ENCODE measurements at regions not wholly inside any gene's neighbourhood (a gene's known extent, or its start where the extent isn't known, plus 50 kb on each side); places are given as distances from the start of the nearest gene placed in this dataset.

DNA sequence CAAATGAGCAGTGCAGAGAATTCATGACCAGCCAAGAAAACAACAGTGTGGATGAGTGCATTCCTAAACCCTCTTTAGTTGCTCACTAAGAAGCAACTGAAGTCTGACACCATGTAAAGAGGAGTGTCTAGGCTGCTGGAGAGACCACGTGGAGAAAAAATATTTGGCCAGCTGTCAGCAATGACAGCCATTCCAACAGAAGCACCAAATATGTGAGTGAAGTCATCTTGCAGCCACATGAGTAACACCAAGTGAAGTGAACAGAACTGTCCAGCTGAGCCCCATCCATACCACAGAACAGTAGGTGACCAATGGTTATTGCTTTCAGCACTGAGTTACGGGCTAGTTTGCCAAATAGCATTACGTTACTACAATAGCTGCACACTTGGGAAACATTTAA is 89.4 kb downstream of the TBXT start:
- Histone ChIP-seq H3K27me3 (ENCODE audit: low read depth, low read length) (no peaks in the 10 kb centered on the region), H3K4me3 (ENCODE audit: low read depth in 1 of 2, low read length in 2 of 2) (no peak overlapping the region), H3K9me3 (ENCODE audit: control insufficient read depth in 1 of 2, low read length in 2 of 2) (no peaks in the 10 kb centered on the region), H3K36me3 (ENCODE audit: control insufficient read depth in 1 of 2, insufficient read depth in 2 of 2, low read length in 2 of 2) (no peaks in the 10 kb centered on the region), H3K4me1 (ENCODE audit: control insufficient read depth in 1 of 2, insufficient read depth in 2 of 2, low read length in 2 of 2) (no peaks in the 10 kb centered on the region), H3K27ac (ENCODE audit: low read length) (no peak overlapping the region)

- H3K27me3 ChIP-seq (ENCODE audit: low read depth, low read length) = no peaks in the 10 kb centered on the region
- H3K4me1 ChIP-seq (ENCODE audit: control insufficient read depth in 1 of 2, insufficient read depth in 2 of 2, low read length in 2 of 2) = no peaks in the 10 kb centered on the region
- no peak overlapping the region for H3K27ac ChIP-seq (ENCODE audit: low read length)
- no peaks in the 10 kb centered on the region for H3K9me3 ChIP-seq (ENCODE audit: control insufficient read depth in 1 of 2, low read length in 2 of 2)
- no peak overlapping the region for H3K4me3 ChIP-seq (ENCODE audit: low read depth in 1 of 2, low read length in 2 of 2)
- H3K36me3 ChIP-seq (ENCODE audit: control insufficient read depth in 1 of 2, insufficient read depth in 2 of 2, low read length in 2 of 2) = no peaks in the 10 kb centered on the region
Measured at GRCh38 chr6:166076625-166077024, 91.0 kb downstream of the TBXT start.

DNA sequence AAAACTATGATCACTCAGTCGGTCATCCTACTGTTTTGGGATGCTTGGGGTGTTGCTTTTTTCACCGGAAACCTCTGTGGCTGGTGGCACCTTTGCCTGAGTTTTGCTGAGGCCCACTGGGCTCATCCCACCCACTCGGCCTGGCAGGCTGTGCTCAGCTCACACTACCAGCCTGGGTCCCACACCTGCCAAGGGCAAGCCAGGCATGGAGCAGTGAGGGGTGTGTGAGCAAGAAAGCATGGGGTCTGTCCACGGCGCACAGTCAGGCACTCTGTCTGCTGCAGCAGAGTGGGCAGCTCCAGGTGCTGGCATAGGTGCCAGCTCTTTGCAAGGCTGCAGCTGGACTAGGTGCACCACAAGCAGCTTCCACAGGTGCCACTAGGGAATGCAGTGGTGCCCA is 91.7 kb downstream of the TBXT start:
- no peaks in the 10 kb centered on the region for H3K4me1 ChIP-seq (ENCODE audit: control insufficient read depth in 1 of 2, insufficient read depth in 2 of 2, low read length in 2 of 2)
- H3K27me3 ChIP-seq (ENCODE audit: low read depth, low read length) = no peaks in the 10 kb centered on the region
- no peak overlapping the region for H3K4me3 ChIP-seq (ENCODE audit: low read depth in 1 of 2, low read length in 2 of 2)
- H3K36me3 ChIP-seq (ENCODE audit: control insufficient read depth in 1 of 2, insufficient read depth in 2 of 2, low read length in 2 of 2) = no peaks in the 10 kb centered on the region
- no peaks in the 10 kb centered on the region for H3K9me3 ChIP-seq (ENCODE audit: control insufficient read depth in 1 of 2, low read length in 2 of 2)
- H3K27ac ChIP-seq (ENCODE audit: low read length) = no peak overlapping the region

DNA sequence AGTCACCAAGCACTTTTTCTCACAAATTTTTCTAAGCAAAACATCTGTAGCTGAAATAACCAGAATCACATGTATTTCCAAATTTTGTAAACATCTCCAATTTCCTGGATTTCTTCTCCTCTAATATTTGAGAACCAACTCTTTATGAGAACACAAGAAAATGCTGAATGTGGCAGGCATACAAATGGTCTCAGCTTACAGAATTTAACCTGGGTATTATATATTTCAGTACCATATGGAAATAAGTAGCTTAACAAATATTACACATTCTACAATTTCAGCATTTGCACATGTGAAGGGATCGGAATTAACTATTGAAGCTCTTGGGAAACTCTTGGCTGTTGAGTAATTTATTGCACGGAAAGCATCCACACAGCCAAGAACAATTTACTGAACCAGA is 92.5 kb downstream of the TBXT start:
- Histone ChIP-seq H3K4me1 (ENCODE audit: control insufficient read depth in 1 of 2, insufficient read depth in 2 of 2, low read length in 2 of 2) (no peaks in the 10 kb centered on the region), H3K27ac (ENCODE audit: low read length) (no peak overlapping the region), H3K36me3 (ENCODE audit: control insufficient read depth in 1 of 2, insufficient read depth in 2 of 2, low read length in 2 of 2) (no peaks in the 10 kb centered on the region), H3K27me3 (ENCODE audit: low read depth, low read length) (no peaks in the 10 kb centered on the region), H3K9me3 (ENCODE audit: control insufficient read depth in 1 of 2, low read length in 2 of 2) (no peaks in the 10 kb centered on the region), H3K4me3 (ENCODE audit: low read depth in 1 of 2, low read length in 2 of 2) (no peak overlapping the region)

- Histone ChIP-seq H3K4me1 (ENCODE audit: control insufficient read depth in 1 of 2, insufficient read depth in 2 of 2, low read length in 2 of 2) (no peaks in the 10 kb centered on the region), H3K27me3 (ENCODE audit: low read depth, low read length) (no peaks in the 10 kb centered on the region), H3K4me3 (ENCODE audit: low read depth in 1 of 2, low read length in 2 of 2) (no peak overlapping the region), H3K9me3 (ENCODE audit: control insufficient read depth in 1 of 2, low read length in 2 of 2) (no peaks in the 10 kb centered on the region), H3K27ac (ENCODE audit: low read length) (no peak overlapping the region), H3K36me3 (ENCODE audit: control insufficient read depth in 1 of 2, insufficient read depth in 2 of 2, low read length in 2 of 2) (no peaks in the 10 kb centered on the region)
Measured at GRCh38 chr6:166073082-166073481, 94.6 kb downstream of the TBXT start.

DNA sequence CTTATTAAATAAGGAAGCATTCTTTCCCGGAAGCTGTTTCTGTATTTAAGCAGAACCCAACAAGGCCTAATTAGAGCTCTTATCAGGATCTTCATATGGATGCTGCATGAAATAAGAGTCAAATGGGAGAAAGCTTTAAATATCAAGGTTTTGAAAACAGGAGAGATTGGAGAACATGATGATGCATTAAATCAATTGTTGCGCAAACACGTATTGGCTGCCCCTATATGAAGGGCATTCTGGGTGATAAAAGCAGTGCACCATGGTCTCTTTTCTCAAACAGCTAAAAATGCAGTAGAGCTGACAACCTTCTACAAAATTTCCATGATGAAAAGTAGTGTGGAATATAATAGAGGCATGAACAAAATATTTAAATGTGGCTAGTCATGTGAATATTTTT is 98.9 kb downstream of the TBXT start:
- Histone ChIP-seq H3K4me3 (ENCODE audit: low read depth in 1 of 2, low read length in 2 of 2) (no peak overlapping the region), H3K4me1 (ENCODE audit: control insufficient read depth in 1 of 2, insufficient read depth in 2 of 2, low read length in 2 of 2) (no peaks in the 10 kb centered on the region), H3K27me3 (ENCODE audit: low read depth, low read length) (no peaks in the 10 kb centered on the region), H3K36me3 (ENCODE audit: control insufficient read depth in 1 of 2, insufficient read depth in 2 of 2, low read length in 2 of 2) (no peaks in the 10 kb centered on the region), H3K9me3 (ENCODE audit: control insufficient read depth in 1 of 2, low read length in 2 of 2) (no peaks in the 10 kb centered on the region), H3K27ac (ENCODE audit: low read length) (no peak overlapping the region)

DNA sequence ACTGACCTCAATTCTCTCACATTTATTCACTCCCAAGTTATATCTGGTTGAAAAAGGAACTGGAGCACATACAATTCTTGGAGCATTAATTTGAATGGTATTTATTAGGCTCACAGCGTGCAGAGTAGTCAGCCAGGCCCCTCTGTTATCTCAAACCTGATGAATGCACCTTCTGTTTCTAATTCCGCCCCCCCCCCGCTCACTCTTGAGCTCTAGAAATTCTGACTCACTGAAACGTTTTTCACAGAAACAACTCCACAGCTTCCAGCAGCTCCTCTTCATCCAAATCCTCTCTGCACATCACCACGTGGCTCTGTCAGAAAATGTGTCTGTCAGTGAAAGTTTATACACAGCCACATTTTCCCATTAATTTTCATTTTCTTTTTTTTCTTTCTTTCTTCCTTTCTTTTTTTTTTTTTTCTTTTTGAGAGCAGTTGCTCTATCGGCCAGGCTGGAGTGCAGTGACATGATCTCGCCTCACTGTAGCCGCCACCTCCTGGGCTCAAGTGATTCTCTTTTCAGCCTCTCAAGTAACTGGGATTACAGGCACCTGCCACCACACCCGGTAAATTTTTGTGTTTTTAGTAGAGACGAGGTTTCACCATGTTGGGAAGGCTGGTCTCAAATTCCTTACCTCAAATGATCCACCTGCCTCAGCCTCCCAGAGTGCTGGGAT is 109.4 kb downstream of the TBXT start:
- Histone ChIP-seq H3K27ac (ENCODE audit: low read length) (peak overlapping the region; percentile 36), H3K4me3 (ENCODE audit: low read depth in 1 of 2, low read length in 2 of 2) (no peak overlapping the region), H3K4me1 (ENCODE audit: control insufficient read depth in 1 of 2, insufficient read depth in 2 of 2, low read length in 2 of 2) (peaks cover 3 to 10% of the 10 kb centered on the region in 2 donors), H3K27me3 (ENCODE audit: low read depth, low read length) (no peaks in the 10 kb centered on the region), H3K9me3 (ENCODE audit: control insufficient read depth in 1 of 2, low read length in 2 of 2) (peaks cover 6 to 10% of the 10 kb centered on the region in 2 donors), H3K36me3 (ENCODE audit: control insufficient read depth in 1 of 2, insufficient read depth in 2 of 2, low read length in 2 of 2) (no peaks in the 10 kb centered on the region)

- H3K27ac ChIP-seq (ENCODE audit: low read length) = peak overlapping the region; percentile 36
- no peak overlapping the region for H3K4me3 ChIP-seq (ENCODE audit: low read depth in 1 of 2, low read length in 2 of 2)
- no peaks in the 10 kb centered on the region for H3K27me3 ChIP-seq (ENCODE audit: low read depth, low read length)
- H3K4me1 ChIP-seq (ENCODE audit: control insufficient read depth in 1 of 2, insufficient read depth in 2 of 2, low read length in 2 of 2) = peaks cover 3 to 10% of the 10 kb centered on the region in 2 donors
- H3K9me3 ChIP-seq (ENCODE audit: control insufficient read depth in 1 of 2, low read length in 2 of 2) = peaks cover 6 to 12% of the 10 kb centered on the region in 2 donors
- H3K36me3 ChIP-seq (ENCODE audit: control insufficient read depth in 1 of 2, insufficient read depth in 2 of 2, low read length in 2 of 2) = no peaks in the 10 kb centered on the region
Measured at GRCh38 chr6:166057431-166057830, 110.2 kb downstream of the TBXT start.

- Histone ChIP-seq H3K4me3 (ENCODE audit: low read depth in 1 of 2, low read length in 2 of 2) (no peak overlapping the region), H3K9me3 (ENCODE audit: control insufficient read depth in 1 of 2, low read length in 2 of 2) (peaks cover 6 to 12% of the 10 kb centered on the region in 2 donors), H3K27ac (ENCODE audit: low read length) (no peak overlapping the region), H3K36me3 (ENCODE audit: control insufficient read depth in 1 of 2, insufficient read depth in 2 of 2, low read length in 2 of 2) (no peaks in the 10 kb centered on the region), H3K4me1 (ENCODE audit: control insufficient read depth in 1 of 2, insufficient read depth in 2 of 2, low read length in 2 of 2) (peaks cover 3 to 10% of the 10 kb centered on the region in 2 donors), H3K27me3 (ENCODE audit: low read depth, low read length) (no peaks in the 10 kb centered on the region)
Measured at GRCh38 chr6:166056637-166057036, 111.0 kb downstream of the TBXT start.

DNA sequence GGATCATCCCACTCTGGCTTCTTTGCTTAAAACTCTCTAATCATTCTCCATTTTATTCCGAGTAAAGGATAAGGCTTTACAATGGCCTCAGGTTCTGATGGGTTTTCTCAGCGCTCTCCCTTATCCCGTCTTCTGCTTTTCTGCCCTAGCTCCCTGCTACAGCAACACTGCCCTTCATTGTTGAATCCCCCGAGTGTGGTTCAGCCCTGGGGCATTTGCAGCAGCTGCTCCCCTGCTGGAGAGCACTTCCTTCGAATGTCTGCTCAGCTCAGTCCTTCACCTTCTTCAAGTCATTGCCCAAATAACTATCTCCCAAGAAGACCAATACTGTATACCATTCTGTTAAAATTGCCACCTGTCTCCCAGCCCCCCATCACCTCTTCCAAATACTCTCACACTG is 111.8 kb downstream of the TBXT start:
- Histone ChIP-seq H3K9me3 (ENCODE audit: control insufficient read depth in 1 of 2, low read length in 2 of 2) (peaks cover 6 to 12% of the 10 kb centered on the region in 2 donors), H3K4me1 (ENCODE audit: control insufficient read depth in 1 of 2, insufficient read depth in 2 of 2, low read length in 2 of 2) (peaks cover 3 to 10% of the 10 kb centered on the region in 2 donors), H3K27ac (ENCODE audit: low read length) (no peak overlapping the region), H3K36me3 (ENCODE audit: control insufficient read depth in 1 of 2, insufficient read depth in 2 of 2, low read length in 2 of 2) (no peaks in the 10 kb centered on the region), H3K27me3 (ENCODE audit: low read depth, low read length) (no peaks in the 10 kb centered on the region), H3K4me3 (ENCODE audit: low read depth in 1 of 2, low read length in 2 of 2) (no peak overlapping the region)

- peaks cover 6 to 12% of the 10 kb centered on the region in 2 donors for H3K9me3 ChIP-seq (ENCODE audit: control insufficient read depth in 1 of 2, low read length in 2 of 2)
- H3K36me3 ChIP-seq (ENCODE audit: control insufficient read depth in 1 of 2, insufficient read depth in 2 of 2, low read length in 2 of 2) = no peaks in the 10 kb centered on the region
- H3K27ac ChIP-seq (ENCODE audit: low read length) = no peak overlapping the region
- H3K4me3 ChIP-seq (ENCODE audit: low read depth in 1 of 2, low read length in 2 of 2) = no peak overlapping the region
- peaks cover 3 to 8% of the 10 kb centered on the region in 2 donors for H3K4me1 ChIP-seq (ENCODE audit: control insufficient read depth in 1 of 2, insufficient read depth in 2 of 2, low read length in 2 of 2)
- H3K27me3 ChIP-seq (ENCODE audit: low read depth, low read length) = no peaks in the 10 kb centered on the region
Measured at GRCh38 chr6:166052837-166053236, 114.8 kb downstream of the TBXT start.

DNA sequence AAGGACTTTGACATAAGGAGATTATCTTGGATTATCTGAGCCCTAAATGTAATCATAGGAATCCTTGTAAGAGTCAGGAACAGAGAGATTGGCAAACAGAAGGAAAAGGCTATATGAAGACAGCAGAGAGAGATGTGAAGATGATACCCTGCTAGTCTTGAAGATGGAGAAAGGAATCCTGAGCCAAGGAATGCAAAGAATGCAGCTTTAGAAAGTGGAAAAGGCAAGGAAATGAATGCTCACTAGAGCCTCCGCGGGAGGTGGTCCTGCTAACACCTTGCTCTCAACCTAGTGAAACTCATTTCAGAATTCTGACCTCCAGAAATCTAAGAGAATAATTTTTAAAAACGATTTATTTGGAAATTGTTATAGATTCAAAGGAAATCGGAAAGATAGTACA is 117.1 kb downstream of the TBXT start:
- Histone ChIP-seq H3K27ac (ENCODE audit: low read length) (no peak overlapping the region), H3K9me3 (ENCODE audit: control insufficient read depth in 1 of 2, low read length in 2 of 2) (peaks cover 6 to 12% of the 10 kb centered on the region in 2 donors), H3K36me3 (ENCODE audit: control insufficient read depth in 1 of 2, insufficient read depth in 2 of 2, low read length in 2 of 2) (no peaks in the 10 kb centered on the region), H3K4me3 (ENCODE audit: low read depth in 1 of 2, low read length in 2 of 2) (no peak overlapping the region), H3K27me3 (ENCODE audit: low read depth, low read length) (no peaks in the 10 kb centered on the region), H3K4me1 (ENCODE audit: control insufficient read depth in 1 of 2, insufficient read depth in 2 of 2, low read length in 2 of 2) (peaks cover 0 to 6% of the 10 kb centered on the region in 2 donors)

Measured in muscle layer of duodenum (tissue), 2 donors.